GM19240 (cell line): ENCODE measurements at regions not wholly inside any gene's neighbourhood (a gene's known extent, or its start where the extent isn't known, plus 50 kb on each side); places are given as distances from the start of the nearest gene placed in this dataset.
"Not testable (repeated sequence)": the region's sequence is repeated elsewhere in the genome, so short reads cannot be mapped to it uniquely, and the experiment has no call there.

Experiments used
- DNase-seq: peaks from one replicate; pipeline ENCODE4 v3.0.0; 2011; ENCODE audit warnings: low spot score; ENCODE audit not compliant: insufficient read length

GRCh38 chr12:83276904-83277303, 590.2 kb downstream of the TMTC2 start:
- no peak for DNase-seq

DNA sequence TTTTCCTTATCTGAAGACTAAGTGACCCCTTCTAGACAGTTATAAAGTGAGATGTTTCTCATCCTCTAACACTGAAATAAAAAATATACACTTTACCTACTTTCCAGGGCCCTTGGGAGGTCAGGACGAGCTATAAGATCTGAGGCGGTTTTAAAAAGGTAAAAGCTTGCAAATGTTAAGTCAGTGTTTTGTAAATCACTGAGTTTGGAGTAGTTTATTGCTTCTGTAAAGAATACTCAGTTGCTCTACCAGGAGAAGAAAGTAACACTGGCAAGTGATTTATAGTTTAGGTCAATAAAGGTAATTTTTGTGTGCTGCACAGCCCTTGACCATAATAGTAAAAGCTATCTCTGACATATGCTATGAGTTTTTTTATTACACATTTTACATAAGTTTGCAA, 584.5 kb downstream of the TMTC2 start:
- DNase-seq: no peak

GRCh38 chr12:83265808-83266207, 579.1 kb downstream of the TMTC2 start:
- no peak for DNase-seq

- no peak for DNase-seq
Measured at GRCh38 chr12:83261998-83262397, 575.3 kb downstream of the TMTC2 start.

DNA sequence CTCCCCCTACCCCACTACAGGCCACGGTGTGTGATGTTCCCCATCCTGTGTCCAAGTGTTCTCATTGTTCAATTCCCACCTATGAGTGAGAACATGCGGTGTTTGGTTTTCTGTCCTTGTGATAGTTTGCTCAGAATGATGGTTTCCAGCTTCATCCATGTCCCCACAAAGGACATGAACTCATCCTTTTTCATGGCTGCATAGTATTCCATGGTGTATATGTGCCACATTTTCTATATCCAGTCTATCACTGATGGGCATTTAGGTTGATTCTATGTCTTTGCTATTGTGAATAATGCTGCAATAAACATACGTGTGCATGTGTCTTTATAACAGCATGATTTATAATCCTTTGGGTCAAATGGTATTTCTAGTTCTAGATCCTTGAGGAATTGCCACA, 573.4 kb downstream of the TMTC2 start:
- DNase-seq: not testable (repeated sequence)

GRCh38 chr12:83257726-83258125, 571.0 kb downstream of the TMTC2 start:
- DNase-seq: no peak

DNA sequence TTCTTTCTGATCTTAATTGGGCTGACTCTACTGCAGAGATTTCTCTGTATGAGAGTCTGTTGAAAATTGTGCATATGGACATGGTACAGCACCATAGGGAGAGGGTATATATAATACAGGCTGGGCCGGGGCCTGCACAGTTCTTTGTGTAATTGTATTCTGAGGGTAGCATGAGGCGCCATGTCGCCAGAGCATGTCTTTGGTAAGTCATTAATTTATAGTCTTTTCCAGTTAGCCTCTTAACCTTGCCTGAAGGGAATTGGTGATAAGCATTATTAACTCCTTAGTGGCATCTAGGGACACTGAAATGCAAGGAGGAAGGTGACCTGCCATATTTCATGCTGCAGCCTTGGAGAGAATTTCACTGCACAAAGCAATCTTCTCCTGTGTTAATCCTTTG, 569.9 kb downstream of the TMTC2 start:
- DNase-seq: no peak

DNA sequence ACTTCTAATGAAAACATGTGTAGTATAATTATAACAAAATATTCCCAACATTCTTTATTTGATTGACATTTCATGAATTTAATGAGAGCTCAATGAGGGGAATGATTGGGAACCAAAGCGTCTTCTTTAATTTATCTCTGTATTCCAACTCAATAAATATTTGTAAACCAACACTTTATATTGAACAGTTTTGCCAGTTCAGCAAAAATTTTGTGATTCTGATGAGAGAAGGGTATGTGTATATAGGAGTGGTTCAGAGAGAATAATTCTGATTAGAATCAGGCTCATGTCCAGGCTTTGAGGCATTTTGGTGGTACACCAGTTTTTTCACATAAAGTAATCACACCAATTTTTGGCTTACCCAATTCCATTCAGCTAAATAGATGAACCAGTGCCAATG, 564.2 kb downstream of the TMTC2 start:
- no peak for DNase-seq

GRCh38 chr12:83245156-83245555, 558.5 kb downstream of the TMTC2 start:
- DNase-seq: no peak

DNA sequence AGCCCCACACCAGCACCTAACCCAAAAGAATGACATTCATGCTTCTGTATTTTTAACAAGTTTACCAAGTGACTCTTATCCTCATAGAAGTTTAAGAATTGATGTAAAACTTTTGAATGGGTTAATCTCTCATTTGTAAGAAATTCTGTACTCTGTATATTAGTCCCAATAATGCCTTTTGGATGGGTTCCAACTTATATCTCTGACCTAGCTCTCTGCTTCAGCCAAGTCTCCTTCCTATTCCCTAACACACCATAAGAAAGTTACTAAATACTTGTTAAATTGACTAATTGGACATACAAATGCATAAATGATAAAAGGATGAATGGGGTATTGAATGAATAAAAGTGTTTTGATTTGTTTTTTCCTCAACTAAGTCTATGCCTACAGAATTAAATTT, 557.3 kb downstream of the TMTC2 start:
- no peak for DNase-seq

DNA sequence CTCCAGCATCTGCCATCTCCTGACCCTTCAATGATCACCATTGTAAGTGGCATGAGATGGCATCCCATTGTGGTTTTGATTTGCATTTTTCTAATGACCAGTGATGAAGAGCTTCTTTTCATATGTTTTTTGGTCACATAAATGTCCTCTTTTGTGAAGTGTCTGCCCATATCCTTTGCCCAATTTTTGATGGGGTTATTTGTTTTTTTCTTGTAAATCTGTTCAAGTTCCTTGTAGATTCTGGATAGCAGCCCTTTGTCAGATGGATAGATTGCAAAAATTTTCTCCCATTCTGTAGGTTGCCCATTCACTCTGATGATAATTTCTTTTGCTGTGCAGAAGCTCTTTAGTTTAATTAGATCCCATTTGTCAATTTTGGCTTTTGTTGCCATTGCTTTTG, 547.3 kb downstream of the TMTC2 start:
- DNase-seq: not testable (repeated sequence)

DNA sequence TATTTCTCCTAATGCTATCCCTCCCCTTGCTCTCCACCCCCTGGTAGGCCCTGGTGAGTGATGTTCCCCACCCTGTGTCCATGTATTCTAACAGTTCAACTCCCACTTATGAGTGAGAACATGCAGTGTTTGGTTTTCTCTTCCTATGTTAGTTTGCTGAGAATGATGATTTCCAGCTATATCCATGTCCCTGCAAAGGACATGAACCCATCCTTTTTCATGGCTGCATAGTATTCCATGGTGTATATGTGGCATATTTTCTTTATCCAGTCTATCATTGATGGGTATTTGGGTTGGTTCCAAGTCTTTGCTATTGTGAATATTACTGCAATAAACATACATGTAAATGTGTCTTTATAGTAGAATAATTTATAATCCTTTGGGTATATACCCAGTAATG, 540.3 kb downstream of the TMTC2 start:
- DNase-seq: not testable (repeated sequence)

DNA sequence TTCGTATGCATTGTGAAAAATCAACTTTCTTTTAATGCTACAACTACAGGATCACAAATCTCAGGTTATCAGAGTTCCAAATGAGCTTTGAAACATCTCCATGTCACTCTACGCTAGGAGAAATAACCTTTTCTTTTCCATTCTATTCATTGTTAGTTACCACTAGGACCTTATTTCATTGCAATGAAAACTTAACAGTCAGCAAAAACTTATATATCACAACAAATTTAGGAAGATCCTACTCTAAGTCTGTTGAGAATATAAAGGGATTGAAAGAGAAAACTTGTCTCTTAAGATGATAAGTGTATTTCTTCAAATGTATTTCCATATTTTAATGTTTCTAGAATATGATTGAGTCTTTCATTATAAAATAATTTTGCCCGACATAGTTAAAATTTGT, 539.1 kb downstream of the TMTC2 start:
- DNase-seq: no peak

DNA sequence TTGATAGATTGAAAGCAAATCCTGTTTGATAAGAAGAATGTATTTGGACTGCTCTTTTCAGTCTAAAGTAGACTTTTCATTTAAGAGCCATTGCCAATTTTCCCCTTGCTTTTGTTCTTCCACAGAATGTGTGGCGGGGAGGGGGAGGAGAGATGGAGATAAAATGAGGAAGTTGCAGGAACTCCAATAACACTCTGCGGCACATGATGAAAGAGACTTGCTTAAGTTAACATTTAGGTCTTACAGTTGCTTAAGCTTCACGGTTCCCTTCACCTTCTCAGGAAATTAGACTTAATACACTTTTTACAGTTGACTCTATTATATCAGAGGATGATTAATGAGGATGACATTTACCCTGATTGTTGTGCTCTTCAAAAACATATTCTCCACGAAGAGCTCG, 537.3 kb downstream of the TMTC2 start:
- no peak for DNase-seq

DNA sequence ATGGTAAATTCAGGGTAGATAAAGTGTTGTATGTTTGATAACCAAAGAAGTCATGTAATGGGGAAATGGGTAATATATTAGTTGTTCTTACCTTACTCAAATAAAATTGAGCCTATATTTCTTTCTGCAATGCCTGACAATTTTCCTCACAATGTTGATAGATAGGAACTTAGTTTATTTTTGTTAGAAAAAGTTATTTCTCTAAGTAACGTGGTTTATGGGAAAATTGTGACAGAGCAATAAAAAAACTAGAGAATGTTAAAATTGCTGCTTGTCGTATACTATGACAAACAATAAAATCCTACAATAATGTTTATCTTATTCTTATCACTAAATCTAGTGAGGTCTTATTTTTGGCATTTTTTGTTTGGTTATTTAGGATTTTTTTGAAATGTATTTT, 534.1 kb downstream of the TMTC2 start:
- DNase-seq: no peak

- no peak for DNase-seq
Measured at GRCh38 chr12:83216230-83216629, 529.5 kb downstream of the TMTC2 start.

GRCh38 chr12:83214185-83214584, 527.5 kb downstream of the TMTC2 start:
- DNase-seq: no peak

- DNase-seq: no peak
Measured at GRCh38 chr12:83210933-83211332, 524.2 kb downstream of the TMTC2 start.

DNA sequence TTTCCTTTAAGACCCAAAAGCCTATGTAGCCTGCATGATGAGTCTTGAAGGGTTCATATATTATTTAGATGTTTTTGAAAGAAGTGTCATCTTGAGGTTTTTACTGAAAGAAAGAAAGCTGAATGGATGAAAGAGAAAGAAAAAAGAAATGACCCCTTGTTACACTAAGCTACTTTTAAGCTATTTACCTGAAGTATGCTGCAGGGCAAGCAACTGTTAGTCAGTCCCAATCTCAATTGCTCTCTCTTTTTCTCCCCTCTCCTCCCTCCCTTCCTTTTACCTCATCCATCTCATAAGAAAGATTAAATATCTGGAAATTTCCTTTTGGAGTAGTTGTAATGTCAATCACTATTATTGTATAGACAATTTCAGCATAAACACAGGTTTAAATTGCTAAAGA, 512.4 kb downstream of the TMTC2 start:
- no peak for DNase-seq

DNA sequence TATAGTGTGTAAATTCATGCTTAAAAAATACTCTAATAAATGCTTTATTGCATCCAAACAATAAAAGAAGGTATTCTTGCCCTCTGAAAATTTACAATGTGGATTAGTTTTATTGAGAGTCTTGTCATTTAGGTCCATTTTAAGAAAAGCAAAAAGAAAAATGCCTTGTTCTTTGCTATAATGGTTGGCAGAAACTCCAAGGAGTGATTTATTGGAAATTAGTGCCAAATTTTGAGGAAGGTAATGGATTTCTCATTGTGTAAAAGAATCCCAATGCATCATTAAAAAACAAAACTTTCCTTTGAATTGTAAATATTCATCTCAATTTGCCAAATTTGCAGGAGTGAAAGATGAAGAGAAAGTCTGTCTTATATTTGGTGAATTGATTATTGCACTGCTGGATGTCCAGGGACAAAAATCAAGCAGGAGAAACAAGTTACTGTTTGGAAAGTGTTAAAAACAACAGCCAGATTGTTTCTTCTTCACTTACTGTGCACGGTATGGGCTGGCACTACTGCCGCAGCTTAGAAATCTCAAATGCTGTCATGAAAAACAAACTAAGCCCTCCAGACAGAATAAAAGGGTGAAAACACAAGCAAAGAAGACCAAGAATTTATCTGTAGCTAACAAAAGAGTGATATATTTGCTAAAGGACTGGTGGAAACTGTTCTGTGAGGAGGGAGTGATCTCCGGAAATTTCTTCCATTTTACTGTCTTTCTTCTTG, 511.7 kb downstream of the TMTC2 start:
- DNase-seq: no peak

DNA sequence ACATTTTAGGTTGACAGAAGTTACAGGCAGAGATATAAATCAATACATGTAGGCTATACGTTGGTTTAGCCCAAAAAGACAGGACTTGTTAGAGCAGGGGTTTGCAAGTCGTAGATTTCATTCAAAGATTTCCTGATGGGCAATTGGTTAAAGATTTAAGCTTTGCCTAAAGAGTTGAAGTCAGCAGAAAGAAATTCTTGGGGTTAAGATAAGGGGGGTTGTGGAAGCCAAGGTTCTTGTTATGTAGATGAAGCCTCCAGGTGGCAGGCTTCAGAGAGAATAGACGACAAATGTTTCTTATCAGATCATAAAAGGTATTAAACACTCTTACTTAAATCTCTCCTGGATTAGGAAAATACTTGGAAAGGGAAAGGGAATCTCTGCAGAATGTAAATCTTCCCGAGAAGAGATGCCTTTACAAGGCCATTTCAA, 510.8 kb downstream of the TMTC2 start:
- no peak for DNase-seq

- DNase-seq: no peak
Measured at GRCh38 chr12:83196694-83197350, 510.1 kb downstream of the TMTC2 start.
